NCI-H2171 (cell line): ENCODE measurements at regions not wholly inside any gene's neighbourhood (a gene's known extent, or its start where the extent isn't known, plus 50 kb on each side); places are given as distances from the start of the nearest gene placed in this dataset.

ENCODE experiments used
- DNase-seq: peaks from one replicate; lab custom pipeline; 2025; lab: John Stamatoyannopoulos, UW

DNA sequence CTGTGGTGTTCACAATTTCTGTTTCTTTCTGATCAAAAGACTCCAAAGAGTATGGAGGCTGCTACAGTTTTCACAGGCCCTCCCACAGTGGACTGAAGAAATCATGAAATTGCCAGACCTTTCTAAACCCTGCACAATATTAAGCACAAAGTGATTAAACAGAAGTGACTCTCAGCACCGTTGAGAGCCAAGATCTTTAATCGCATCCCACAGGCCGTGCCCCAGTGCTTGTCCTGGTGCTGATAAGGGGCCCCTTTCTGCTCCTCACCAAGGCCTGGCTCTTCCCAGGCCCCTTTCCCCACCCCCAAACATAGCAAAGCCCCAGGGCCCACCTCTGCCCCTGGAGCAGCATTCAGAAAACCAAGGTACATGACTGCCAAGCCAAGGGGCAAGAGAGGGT lies 57.4 kb upstream of the BMAL1 start:
- DNase-seq, result no peak

DNA sequence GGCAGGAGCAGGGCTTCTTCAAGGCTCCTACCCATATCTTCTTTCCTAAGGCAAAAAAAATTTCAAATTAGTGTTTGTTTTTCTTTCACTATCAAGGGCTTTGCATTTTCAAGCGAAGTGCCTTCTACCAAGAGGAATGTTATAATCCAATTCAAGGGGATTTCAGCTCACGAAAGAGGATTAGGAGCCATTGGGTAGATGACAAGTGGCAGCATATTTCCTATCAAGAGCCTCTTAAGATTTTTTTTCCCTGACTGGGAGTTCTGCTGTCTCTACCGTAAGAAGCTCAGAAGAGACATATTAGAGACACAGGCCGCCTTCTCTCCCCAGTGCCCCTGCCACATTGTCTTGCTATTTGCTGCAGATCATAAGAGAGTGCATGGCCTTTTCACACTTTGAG lies 55.9 kb upstream of the BMAL1 start:
- no peak for DNase-seq

DNA sequence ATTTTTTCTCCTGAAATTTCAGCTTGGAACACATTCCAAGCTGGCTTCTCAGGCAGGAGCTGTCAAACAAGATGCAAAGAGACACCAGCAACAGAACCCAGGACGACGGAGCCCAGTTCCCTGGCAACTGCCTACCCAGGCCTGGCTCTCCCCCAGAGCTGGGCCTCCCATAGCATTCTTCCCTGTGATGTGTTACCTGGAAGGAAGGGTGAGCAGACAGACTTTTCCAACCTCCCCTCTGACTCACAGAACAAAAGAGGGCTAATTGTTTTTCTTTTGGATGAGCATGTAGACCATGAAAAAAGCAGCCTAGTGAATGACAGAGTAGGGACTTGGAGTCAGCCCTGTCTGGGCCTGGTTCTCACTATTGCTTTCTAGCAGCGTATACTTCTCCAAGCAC lies 55.3 kb upstream of the BMAL1 start:
- no peak for DNase-seq

DNA sequence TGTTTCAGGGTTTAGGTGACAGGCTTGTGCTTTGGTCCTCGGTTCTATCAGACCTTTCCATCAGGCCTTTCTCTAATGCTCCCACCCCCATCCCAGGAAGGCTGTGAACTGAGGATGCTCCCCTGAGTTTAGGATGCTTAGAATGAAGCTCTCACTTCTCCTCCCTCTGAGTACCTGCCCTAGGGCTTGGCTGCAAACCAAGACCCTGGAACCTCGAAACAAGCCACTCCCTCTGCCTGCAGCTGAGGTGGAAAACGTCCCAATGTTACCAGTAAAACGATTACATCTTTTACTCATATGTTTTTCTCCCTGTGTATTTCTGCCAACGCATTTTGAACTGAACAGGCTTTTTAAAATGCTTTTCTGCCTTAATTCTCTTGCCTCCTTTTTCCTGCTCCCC lies 54.5 kb upstream of the BMAL1 start:
- DNase-seq, result no peak

DNA sequence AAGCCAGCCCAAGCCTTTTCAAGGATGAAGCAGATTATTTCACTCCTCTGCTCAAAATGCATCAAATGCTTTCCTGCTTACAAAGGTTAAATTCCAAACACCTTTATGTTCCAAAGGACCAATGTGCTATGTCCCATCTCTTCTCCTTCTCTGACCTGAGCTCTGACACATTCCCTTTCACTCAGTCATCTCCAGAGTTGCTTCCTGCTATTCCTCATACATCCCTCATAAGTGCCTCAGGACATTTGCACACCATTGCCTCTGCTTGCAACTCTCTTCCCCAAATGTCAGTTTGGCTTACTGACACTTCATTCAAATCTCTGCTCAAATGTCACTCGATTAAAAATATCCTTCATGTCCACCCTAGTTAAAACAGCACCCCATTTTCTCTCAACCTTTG lies 53.3 kb upstream of the BMAL1 start:
- DNase-seq, result no peak

DNA sequence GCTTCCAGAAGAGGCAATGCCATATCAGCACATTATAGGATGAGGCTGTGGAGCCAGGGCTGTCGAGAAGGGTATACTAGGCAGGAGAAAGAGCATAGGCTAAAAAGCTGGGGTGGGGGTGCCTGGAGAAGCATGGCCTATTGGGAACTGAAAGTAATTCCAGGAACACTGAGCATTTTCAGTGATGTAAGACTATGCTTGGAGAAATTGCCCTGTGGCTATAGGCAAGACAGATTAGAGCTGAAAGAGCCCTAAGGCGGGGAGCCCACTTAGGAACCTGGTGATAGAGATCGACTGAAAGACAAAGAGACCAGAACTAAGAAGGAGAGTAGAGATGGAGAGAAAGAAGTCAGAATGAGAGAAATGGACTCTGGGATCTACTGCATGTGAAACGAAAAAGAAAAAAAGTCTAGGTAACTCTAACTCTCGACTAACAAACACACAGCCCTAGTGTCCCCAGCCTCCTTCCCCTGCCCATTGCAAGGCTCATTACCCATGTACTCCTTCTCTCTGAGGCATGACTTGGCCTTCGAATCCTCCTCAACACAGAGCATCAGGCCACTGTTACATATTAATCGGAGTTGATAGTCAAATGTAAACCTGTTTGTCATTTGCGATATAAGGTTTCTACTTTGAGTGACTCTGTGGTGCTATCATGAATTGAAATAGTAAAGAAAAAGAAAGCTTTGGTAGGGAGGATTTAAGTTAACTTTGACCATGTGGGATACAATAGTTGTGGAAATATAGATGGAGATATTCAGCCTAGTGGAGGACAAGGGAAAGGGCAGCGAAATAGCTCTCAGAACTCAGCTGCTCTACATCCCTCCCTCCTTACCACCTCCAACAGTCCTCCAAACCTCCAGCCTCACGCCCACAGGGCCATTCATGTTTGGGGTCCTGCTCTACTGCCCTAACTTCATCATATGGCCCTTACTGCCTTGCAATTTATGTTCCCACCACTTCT lies 52.3 kb upstream of the BMAL1 start:
- no peak for DNase-seq

DNA sequence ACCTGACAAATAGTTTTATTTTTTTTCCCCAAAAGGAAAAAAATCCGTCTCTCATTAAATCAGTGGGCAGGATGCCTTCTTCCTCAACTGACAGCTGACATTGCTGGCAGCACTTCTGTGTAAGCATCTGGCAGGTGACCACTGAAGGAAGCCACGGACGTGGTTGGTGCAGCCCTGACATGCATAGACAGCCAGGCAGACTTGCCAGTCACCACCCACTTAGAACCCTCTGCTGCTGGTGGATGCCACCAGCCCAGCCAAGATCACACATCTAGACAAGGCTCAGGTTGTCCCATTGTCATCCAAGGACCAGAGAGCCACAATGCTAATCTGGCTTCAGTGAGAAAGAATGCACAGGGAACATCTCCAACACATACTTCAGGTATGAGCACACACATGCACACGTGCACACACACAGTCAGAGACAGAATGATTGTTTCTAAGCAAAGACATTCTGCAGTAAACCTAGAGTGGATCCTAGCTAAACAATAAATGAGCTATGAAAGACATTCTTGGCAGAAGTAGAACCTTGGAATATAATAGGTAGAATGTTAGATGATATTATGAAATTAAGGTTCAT lies 49.8 kb upstream of the BMAL1 start:
- no peak for DNase-seq
